ENCODE measurements at regions not wholly inside any gene's neighbourhood (a gene's known extent, or its start where the extent isn't known, plus 50 kb on each side); places are given as distances from the start of the nearest gene placed in this dataset.

DNA sequence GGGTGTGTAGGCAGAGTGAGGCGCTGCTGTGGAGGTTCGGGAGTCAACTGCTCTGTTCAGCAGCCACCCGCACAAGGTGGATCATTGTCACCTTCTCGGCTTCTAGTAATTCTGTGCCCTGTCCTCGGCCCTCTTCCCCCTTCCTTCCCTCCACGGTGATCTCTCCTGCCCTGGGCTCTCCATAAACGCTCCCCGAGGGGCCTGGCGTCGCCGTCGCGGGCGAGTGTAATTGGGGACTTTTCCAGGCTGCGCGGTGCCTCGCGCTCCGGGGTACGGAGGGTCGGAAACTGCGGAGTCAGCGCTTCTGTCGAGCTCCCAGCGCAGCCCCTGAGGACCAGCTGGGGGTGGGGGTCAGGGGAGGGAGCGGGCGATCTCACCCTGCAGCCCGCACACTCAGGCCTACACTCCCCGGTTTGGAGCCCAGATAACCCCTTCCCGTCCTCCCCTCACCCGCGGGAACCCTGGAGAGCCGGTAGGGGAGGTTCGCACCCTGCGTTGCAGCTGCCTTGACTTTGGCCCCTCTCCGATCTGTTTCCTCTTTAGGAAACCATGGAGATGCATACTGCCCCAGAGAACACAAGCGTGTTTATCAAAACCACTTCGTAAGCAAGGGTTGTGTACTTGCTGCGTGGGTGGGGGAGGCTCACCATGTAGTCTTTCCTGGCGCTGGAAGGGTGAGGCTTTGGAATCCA, 188.3 kb upstream of the ZNF618 start:
- TF ChIP-seq, protein P1, sequence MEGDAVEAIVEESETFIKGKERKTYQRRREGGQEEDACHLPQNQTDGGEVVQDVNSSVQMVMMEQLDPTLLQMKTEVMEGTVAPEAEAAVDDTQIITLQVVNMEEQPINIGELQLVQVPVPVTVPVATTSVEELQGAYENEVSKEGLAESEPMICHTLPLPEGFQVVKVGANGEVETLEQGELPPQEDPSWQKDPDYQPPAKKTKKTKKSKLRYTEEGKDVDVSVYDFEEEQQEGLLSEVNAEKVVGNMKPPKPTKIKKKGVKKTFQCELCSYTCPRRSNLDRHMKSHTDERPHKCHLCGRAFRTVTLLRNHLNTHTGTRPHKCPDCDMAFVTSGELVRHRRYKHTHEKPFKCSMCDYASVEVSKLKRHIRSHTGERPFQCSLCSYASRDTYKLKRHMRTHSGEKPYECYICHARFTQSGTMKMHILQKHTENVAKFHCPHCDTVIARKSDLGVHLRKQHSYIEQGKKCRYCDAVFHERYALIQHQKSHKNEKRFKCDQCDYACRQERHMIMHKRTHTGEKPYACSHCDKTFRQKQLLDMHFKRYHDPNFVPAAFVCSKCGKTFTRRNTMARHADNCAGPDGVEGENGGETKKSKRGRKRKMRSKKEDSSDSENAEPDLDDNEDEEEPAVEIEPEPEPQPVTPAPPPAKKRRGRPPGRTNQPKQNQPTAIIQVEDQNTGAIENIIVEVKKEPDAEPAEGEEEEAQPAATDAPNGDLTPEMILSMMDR (conservative IDR thresholded peaks at IDR 0.05; ENCODE audit: low read depth, low read length), result no peak
- DNase-seq (ENCODE audit: low read depth), result no peak
- no peak overlapping the region for H3K4me3 ChIP-seq (ENCODE audit: low read length)

- DNase-seq (ENCODE audit: low read depth), result no peak
- no peak overlapping the region for H3K4me3 ChIP-seq (ENCODE audit: low read length)
- TF ChIP-seq, protein P1 (conservative IDR thresholded peaks at IDR 0.05; ENCODE audit: low read depth, low read length), result no peak
Observed at GRCh38 chr9:113690055-113690740, 185.9 kb upstream of the ZNF618 start.

DNA sequence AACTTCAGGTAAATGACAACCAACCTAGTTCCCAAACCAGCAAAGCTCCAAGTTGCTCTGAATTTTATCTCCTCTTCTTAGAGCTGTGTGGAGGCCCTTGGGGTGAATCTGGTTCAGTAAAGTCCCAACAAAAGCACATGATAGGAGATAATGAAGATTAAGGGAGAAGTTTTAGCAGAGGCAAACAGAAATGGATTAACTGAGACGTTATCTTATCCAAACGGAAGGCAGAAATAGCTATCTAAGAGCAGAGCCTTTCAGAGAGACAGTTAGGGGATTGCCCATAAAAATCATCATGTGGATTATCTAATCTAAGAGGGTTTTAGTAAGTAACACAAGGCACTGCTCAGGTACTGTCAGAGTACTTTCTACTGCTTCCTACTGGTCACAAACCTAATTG, 183.9 kb upstream of the ZNF618 start:
- H3K4me3 ChIP-seq (ENCODE audit: low read length), result no peak overlapping the region
- TF ChIP-seq, protein P1 (conservative IDR thresholded peaks at IDR 0.05; ENCODE audit: low read depth, low read length), result no peak
- no peak for DNase-seq (ENCODE audit: low read depth)

GRCh38 chr9:113694912-113695311, 181.2 kb upstream of the ZNF618 start:
- no peak overlapping the region for H3K4me3 ChIP-seq (ENCODE audit: low read length)
- no peak for DNase-seq (ENCODE audit: low read depth)
- TF ChIP-seq, protein P1 (conservative IDR thresholded peaks at IDR 0.05; ENCODE audit: low read depth, low read length), result no peak

DNA sequence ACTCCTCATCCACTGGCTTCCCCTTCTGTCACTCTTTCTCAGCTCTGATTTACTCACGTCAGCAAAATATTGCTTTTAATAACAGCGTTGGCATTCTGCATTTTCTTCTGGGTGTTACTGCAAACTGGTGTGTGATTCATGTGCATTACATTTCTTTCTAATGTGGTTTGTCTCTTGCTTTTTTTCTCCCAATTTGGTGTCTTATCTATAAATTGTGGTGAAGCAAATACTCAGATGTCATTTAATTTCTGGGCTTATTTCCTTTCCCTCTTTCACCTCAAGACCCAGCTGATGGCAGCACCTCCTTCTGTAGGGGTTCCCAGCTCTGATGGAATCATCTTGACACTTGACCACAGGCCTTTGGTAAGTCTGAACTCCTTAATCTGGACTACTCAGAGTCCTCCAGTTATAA, 180.7 kb upstream of the ZNF618 start:
- DNase-seq (ENCODE audit: low read depth), result no peak
- TF ChIP-seq, protein P1 (conservative IDR thresholded peaks at IDR 0.05; ENCODE audit: low read depth, low read length), result no peak
- no peak overlapping the region for H3K4me3 ChIP-seq (ENCODE audit: low read length)

DNA sequence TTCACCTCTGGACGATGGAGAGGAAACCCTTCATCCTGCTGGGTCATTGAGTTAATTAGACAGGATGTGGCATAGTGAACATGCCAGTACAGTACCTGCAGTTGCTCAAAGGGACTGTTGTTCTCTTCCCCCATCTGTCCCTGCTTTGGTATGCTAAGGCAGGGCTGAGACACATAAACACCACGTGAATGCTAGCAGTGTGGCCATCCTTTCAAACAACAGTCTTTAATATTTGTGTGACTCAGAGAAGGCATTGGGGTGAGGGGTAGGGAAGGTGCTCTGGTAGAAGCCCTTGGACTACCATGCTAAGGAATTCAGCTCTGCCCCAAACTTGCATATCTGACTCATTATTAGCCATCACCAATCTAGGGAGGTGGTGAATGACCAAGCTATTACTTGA, 180.2 kb upstream of the ZNF618 start:
- no peak for DNase-seq (ENCODE audit: low read depth)
- no peak overlapping the region for H3K4me3 ChIP-seq (ENCODE audit: low read length)
- TF ChIP-seq, protein P1 (conservative IDR thresholded peaks at IDR 0.05; ENCODE audit: low read depth, low read length), result no peak
